ENCODE measurements at regions not wholly inside any gene's neighbourhood (a gene's known extent, or its start where the extent isn't known, plus 50 kb on each side); places are given as distances from the start of the nearest gene placed in this dataset.

DNA sequence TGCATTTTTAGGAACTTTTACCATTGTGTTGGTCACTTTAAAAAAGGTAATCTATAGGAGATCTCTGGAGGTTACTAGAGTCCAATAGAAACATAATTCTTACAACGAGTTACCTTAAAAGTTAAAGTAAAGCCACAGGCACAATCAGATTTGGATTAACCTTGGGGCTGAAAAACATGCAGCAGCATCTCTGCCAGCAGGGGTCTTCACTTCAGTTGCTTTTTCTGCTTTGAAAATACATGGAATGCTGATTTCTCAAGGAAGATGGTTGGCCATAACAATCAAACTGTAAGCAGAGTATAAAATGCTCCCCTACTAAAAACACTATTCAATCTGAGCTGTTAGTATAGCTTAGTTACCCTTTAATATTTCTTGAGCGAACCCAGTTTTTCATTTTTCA, 1072.3 kb upstream of the PCDH10 start:
- TF ChIP-seq CTCF (conservative IDR thresholded peaks at IDR 0.05 in 1 of 2, IDR thresholded peaks at IDR 0.05 in 1 of 2; ENCODE audit: extremely low read depth in 1 of 2, insufficient read depth in 1 of 2, low read depth in 1 of 2, low read length in 2 of 2) (no peak), EZH2 (IDR thresholded peaks at IDR 0.05; ENCODE audit: borderline replicate concordance, low read length) (no peak)
